ENCODE measurements at regions not wholly inside any gene's neighbourhood (a gene's known extent, or its start where the extent isn't known, plus 50 kb on each side); places are given as distances from the start of the nearest gene placed in this dataset.

DNA sequence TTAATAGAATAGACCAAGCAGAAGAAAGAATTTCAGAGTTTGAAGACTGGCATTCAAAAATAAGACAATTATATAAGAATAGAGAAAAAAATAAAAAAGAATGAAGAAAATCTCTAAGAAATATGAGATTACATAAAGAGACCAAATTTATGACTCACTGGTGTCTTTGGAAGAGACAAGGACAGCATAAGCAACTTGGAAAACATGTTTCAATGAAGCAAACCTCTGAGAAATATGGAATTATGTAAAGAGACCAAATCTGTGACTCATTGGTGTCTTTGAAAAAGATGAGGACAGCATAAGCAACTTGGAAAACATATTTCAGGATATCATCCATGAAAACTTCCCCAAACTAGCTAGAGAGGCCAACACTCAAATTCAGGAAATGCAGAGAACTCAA, 60.4 kb upstream of the LYPLAL1 start:
- POLR2A ChIA-PET: no interaction called here
- Mint-ChIP-seq H3K36me3 (ENCODE audit: low read depth) (no peaks in the 10 kb centered on the region), H3K4me3 (no peak overlapping the region), H3K4me1 (no peaks in the 10 kb centered on the region), H3K27me3 (no peaks in the 10 kb centered on the region), H3K9me3 (peaks cover 9% of the 10 kb centered on the region), H3K27ac (no peak overlapping the region)
- CTCF ChIA-PET: no interaction called here
- DNase-seq: no peak

DNA sequence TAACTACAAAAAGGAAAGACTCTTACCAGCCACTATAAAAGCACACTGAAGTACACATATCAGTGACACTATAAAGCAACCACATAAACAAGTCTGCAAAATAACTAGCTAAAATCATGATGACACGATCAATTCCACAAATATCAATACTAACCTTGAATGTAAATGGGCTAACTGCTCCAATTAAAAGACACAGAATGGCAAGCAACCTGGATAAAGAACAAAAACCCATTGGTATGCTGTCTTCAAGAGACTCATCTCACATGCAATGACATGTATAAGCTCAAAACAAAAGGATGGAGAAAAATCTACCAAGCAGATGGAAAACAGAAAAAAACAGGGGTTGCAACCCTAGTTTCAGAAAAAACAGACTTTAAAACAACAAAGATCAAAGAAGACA, 59.7 kb upstream of the LYPLAL1 start:
- Mint-ChIP-seq H3K27me3 (no peaks in the 10 kb centered on the region), H3K9me3 (peaks cover 9% of the 10 kb centered on the region), H3K4me1 (no peaks in the 10 kb centered on the region), H3K27ac (no peak overlapping the region), H3K4me3 (no peak overlapping the region), H3K36me3 (ENCODE audit: low read depth) (no peaks in the 10 kb centered on the region)
- ChIA-PET POLR2A (no interaction called here), CTCF (no interaction called here)
- DNase-seq: no peak

DNA sequence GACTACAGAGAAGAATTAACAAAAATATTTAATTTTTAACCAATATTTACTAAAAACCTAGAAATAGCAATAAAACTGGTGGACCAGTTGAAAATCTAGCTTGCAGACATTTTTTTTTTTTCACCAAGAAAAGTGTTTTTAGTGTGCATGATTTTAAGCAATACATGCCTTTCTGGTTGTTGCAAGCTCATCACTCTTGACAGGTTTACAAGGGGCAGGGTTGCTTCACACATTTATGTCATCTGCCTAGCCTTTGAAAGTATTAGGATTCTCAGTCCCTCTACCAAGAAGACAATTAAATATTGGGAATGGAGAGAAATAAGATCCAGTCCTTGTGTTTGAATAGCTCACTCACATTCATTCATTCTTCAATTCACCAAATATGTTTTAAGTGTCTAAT, 53.8 kb upstream of the LYPLAL1 start:
- H3K4me3 Mint-ChIP-seq: no peak overlapping the region
- CTCF ChIA-PET: no interaction called here
- POLR2A ChIA-PET: no interaction called here
- H3K4me1 Mint-ChIP-seq: no peaks in the 10 kb centered on the region
- no peaks in the 10 kb centered on the region for H3K9me3 Mint-ChIP-seq
- H3K36me3 Mint-ChIP-seq (ENCODE audit: low read depth): no peaks in the 10 kb centered on the region
- H3K27me3 Mint-ChIP-seq: no peaks in the 10 kb centered on the region
- H3K27ac Mint-ChIP-seq: no peak overlapping the region
- no peak for DNase-seq

DNA sequence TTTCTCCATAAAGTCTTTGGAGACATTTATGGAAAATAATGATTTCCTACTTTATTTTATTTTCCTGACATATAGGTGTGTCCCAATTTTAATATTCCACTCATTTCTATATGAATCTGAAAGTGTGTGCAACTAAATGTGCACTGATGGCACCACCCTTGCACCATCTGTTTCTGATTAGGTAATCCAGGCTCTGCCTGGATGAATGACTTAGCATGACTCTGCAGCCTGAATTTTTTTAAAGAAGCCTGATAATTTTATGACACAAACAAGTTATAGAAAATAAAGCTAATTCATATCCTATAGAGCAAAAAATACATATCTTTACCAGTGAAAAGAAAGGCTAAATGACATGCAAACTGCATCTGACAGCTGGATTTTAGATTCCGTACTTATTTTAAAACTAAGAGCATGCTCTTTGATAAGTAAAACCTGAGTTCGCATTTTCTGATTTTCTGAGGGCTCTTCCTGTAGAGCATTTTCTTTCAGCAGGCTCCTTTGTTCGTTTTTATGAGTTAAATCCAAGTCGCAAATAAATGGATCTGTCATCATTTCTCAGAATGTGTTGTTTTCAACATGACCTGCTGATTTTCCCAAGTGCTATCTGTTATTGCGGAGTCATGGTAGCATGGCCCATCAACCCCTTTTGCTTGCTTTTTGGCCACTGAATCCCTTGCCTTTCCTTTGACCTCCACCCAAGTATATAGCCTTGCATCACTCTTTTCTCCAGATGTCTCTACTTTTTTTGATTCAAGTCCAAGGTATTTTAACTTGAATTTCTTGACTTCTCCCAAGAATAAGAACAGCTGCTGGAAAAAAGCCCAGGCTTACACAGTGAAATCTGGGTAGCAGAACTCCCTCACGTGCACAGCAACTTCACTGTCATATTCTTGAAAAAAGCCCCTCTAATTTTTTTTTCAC, 52.8 kb upstream of the LYPLAL1 start:
- Mint-ChIP-seq H3K4me3 (no peak overlapping the region), H3K27ac (no peak overlapping the region), H3K9me3 (no peaks in the 10 kb centered on the region), H3K27me3 (no peaks in the 10 kb centered on the region), H3K4me1 (no peaks in the 10 kb centered on the region), H3K36me3 (ENCODE audit: low read depth) (no peaks in the 10 kb centered on the region)
- ChIA-PET CTCF (no interaction called here), POLR2A (no interaction called here)
- no peak for DNase-seq

DNA sequence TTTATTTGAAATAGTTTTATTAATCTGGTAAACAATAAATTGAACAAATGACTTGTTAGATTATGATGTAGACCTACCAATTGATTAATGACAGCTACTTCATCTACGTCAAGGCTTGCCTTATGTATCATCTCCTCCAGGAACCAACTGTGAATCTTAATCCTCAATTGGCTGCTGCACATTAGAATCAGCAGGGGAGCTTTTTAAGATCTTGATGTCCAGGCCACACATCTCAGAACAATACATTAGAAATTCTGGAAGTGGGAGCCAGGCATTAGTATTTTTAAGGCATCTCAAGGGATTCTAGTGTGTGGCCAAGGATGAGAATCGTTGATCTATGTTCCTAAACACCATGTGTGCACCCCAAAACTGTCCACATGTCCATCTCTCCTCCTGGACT, 52.0 kb upstream of the LYPLAL1 start:
- Mint-ChIP-seq H3K9me3 (no peaks in the 10 kb centered on the region), H3K4me1 (no peaks in the 10 kb centered on the region), H3K4me3 (no peak overlapping the region), H3K27ac (no peak overlapping the region), H3K36me3 (ENCODE audit: low read depth) (no peaks in the 10 kb centered on the region), H3K27me3 (no peaks in the 10 kb centered on the region)
- POLR2A ChIA-PET: no interaction called here
- CTCF ChIA-PET: no interaction called here
- DNase-seq: no peak

- POLR2A ChIA-PET: no interaction called here
- CTCF ChIA-PET: no interaction called here
- H3K27ac Mint-ChIP-seq: no peak overlapping the region
- no peaks in the 10 kb centered on the region for H3K27me3 Mint-ChIP-seq
- no peaks in the 10 kb centered on the region for H3K4me1 Mint-ChIP-seq
- no peaks in the 10 kb centered on the region for H3K36me3 Mint-ChIP-seq (ENCODE audit: low read depth)
- no peak for DNase-seq
- no peak overlapping the region for H3K4me3 Mint-ChIP-seq
- no peaks in the 10 kb centered on the region for H3K9me3 Mint-ChIP-seq
These were observed 50.6 kb upstream of the LYPLAL1 start for GRCh38 chr1:219123036-219123435.

Measured in activated CD4-positive, alpha-beta memory T cell treated with anti-CD3 and anti-CD28 coated beads, Interleukin-2, amount 10 ng/mL, durations not matched to agents 7 days and 5 days (primary cell).